ENCODE measurements at regions not wholly inside any gene's neighbourhood (a gene's known extent, or its start where the extent isn't known, plus 50 kb on each side); places are given as distances from the start of the nearest gene placed in this dataset.

- no peak for DNase-seq
Measured at GRCh38 chr21:39124681-39125251, 58.5 kb downstream of the PSMG1 start.

- DNase-seq: no peak
Measured at GRCh38 chr21:39123375-39123774, 59.9 kb downstream of the PSMG1 start.

GRCh38 chr21:39121600-39122355, 61.5 kb downstream of the PSMG1 start:
- no peak for DNase-seq

GRCh38 chr21:39120876-39121599, 62.2 kb downstream of the PSMG1 start:
- DNase-seq: no peak

GRCh38 chr21:39119891-39120290, 63.4 kb downstream of the PSMG1 start:
- no peak for DNase-seq

- no peak for DNase-seq
Measured at GRCh38 chr21:39118604-39119215, 64.5 kb downstream of the PSMG1 start.

- DNase-seq: no peak
Measured at GRCh38 chr21:39118061-39118460, 65.2 kb downstream of the PSMG1 start.

- no peak for DNase-seq
Measured at GRCh38 chr21:39117440-39117970, 65.7 kb downstream of the PSMG1 start.

- DNase-seq: no peak
Measured at GRCh38 chr21:39116761-39117439, 66.4 kb downstream of the PSMG1 start.

- DNase-seq: no peak
Measured at GRCh38 chr21:39115576-39116235, 67.5 kb downstream of the PSMG1 start.

GRCh38 chr21:39114871-39115575, 68.2 kb downstream of the PSMG1 start:
- DNase-seq: no peak

- no peak for DNase-seq
Measured at GRCh38 chr21:39111931-39112550, 71.2 kb downstream of the PSMG1 start.

- DNase-seq: no peak
Measured at GRCh38 chr21:39110431-39110830, 72.8 kb downstream of the PSMG1 start.

GRCh38 chr21:39109596-39110210, 73.5 kb downstream of the PSMG1 start:
- no peak for DNase-seq

- DNase-seq: no peak
Measured at GRCh38 chr21:39109163-39109530, 74.1 kb downstream of the PSMG1 start.

- no peak for DNase-seq
Measured at GRCh38 chr21:39108291-39109162, 74.7 kb downstream of the PSMG1 start.

GRCh38 chr21:39107739-39108138, 75.5 kb downstream of the PSMG1 start:
- DNase-seq: no peak

- DNase-seq: no peak
Measured at GRCh38 chr21:39106881-39107462, 76.3 kb downstream of the PSMG1 start.

GRCh38 chr21:39105836-39106235, 77.4 kb downstream of the PSMG1 start:
- no peak for DNase-seq

Measured in activated gamma-delta T cell treated with Interleukin-2 at 50 U/mL for 16 hours (primary cell).